Rectal smooth muscle tissue (tissue), 1 donor: ENCODE measurements at regions not wholly inside any gene's neighbourhood (a gene's known extent, or its start where the extent isn't known, plus 50 kb on each side); places are given as distances from the start of the nearest gene placed in this dataset.

Experiments
- H3K27ac ChIP-seq: one replicate; pipeline ENCODE4 v1.7.0; 2013; ENCODE audit warnings: low read depth, low read length, inconsistent platforms
- H3K27me3 ChIP-seq: one replicate; pipeline ENCODE4 v1.7.0; 2013; ENCODE audit warnings: low read length; ENCODE audit not compliant: control insufficient read depth, insufficient read depth
- H3K36me3 ChIP-seq: one replicate; pipeline ENCODE4 v1.7.0; 2013; ENCODE audit warnings: low read length; ENCODE audit not compliant: control insufficient read depth, insufficient read depth
- H3K4me1 ChIP-seq: one replicate; pipeline ENCODE4 v1.7.0; 2013; ENCODE audit warnings: low read length; ENCODE audit not compliant: control insufficient read depth, insufficient read depth
- H3K4me3 ChIP-seq: one replicate; pipeline ENCODE4 v1.7.0; 2013; ENCODE audit warnings: low read length
- H3K9ac ChIP-seq: one replicate; pipeline ENCODE4 v1.7.0; 2013; ENCODE audit warnings: low read length

- Histone ChIP-seq H3K4me3 (no peak overlapping the region), H3K4me1 (no peaks in the 10 kb centered on the region), H3K9ac (no peak overlapping the region), H3K36me3 (no peaks in the 10 kb centered on the region), H3K27ac (no peak overlapping the region), H3K27me3 (no peaks in the 10 kb centered on the region)
Observed at GRCh38 chr3:72633121-72633520, 215.1 kb downstream of the SHQ1 start.

GRCh38 chr3:72632129-72632528, 216.1 kb downstream of the SHQ1 start:
- Histone ChIP-seq H3K27ac (no peak overlapping the region), H3K4me3 (no peak overlapping the region), H3K4me1 (no peaks in the 10 kb centered on the region), H3K9ac (no peak overlapping the region), H3K27me3 (no peaks in the 10 kb centered on the region), H3K36me3 (no peaks in the 10 kb centered on the region)

GRCh38 chr3:72630969-72631344, 217.3 kb downstream of the SHQ1 start:
- no peaks in the 10 kb centered on the region for H3K36me3 ChIP-seq
- no peaks in the 10 kb centered on the region for H3K27me3 ChIP-seq
- no peak overlapping the region for H3K9ac ChIP-seq

GRCh38 chr3:72630327-72630968, 217.8 kb downstream of the SHQ1 start:
- Histone ChIP-seq H3K9ac (no peak overlapping the region), H3K27me3 (no peaks in the 10 kb centered on the region), H3K4me1 (no peaks in the 10 kb centered on the region), H3K36me3 (no peaks in the 10 kb centered on the region), H3K27ac (no peak overlapping the region), H3K4me3 (no peak overlapping the region)

More at GRCh38 chr3:72630969-72631344, 217.3 kb downstream of the SHQ1 start:
- no peak overlapping the region for H3K4me3 ChIP-seq
- H3K4me1 ChIP-seq = no peaks in the 10 kb centered on the region
- H3K27ac ChIP-seq = no peak overlapping the region

- Histone ChIP-seq H3K4me3 (no peak overlapping the region), H3K4me1 (no peaks in the 10 kb centered on the region), H3K36me3 (no peaks in the 10 kb centered on the region), H3K9ac (no peak overlapping the region), H3K27me3 (no peaks in the 10 kb centered on the region), H3K27ac (no peak overlapping the region)
Observed at GRCh38 chr3:72629191-72629631, 219.0 kb downstream of the SHQ1 start.

- no peaks in the 10 kb centered on the region for H3K27me3 ChIP-seq
- H3K36me3 ChIP-seq = no peaks in the 10 kb centered on the region
- H3K9ac ChIP-seq = no peak overlapping the region
- H3K4me3 ChIP-seq = no peak overlapping the region
- H3K4me1 ChIP-seq = no peaks in the 10 kb centered on the region
- H3K27ac ChIP-seq = no peak overlapping the region
Observed at GRCh38 chr3:72628065-72628464, 220.2 kb downstream of the SHQ1 start.

- Histone ChIP-seq H3K36me3 (no peaks in the 10 kb centered on the region), H3K9ac (no peak overlapping the region), H3K27ac (no peak overlapping the region), H3K27me3 (no peaks in the 10 kb centered on the region), H3K4me3 (no peak overlapping the region), H3K4me1 (no peaks in the 10 kb centered on the region)
Observed at GRCh38 chr3:72627271-72627670, 221.0 kb downstream of the SHQ1 start.

- no peak overlapping the region for H3K4me3 ChIP-seq
- no peaks in the 10 kb centered on the region for H3K36me3 ChIP-seq
- H3K27ac ChIP-seq = no peak overlapping the region
- no peaks in the 10 kb centered on the region for H3K27me3 ChIP-seq
- no peaks in the 10 kb centered on the region for H3K4me1 ChIP-seq
- H3K9ac ChIP-seq = no peak overlapping the region
Observed at GRCh38 chr3:72625602-72626337, 222.5 kb downstream of the SHQ1 start.

- H3K4me1 ChIP-seq = no peaks in the 10 kb centered on the region
- no peak overlapping the region for H3K4me3 ChIP-seq
- no peaks in the 10 kb centered on the region for H3K36me3 ChIP-seq
- no peak overlapping the region for H3K9ac ChIP-seq
- no peaks in the 10 kb centered on the region for H3K27me3 ChIP-seq
- no peak overlapping the region for H3K27ac ChIP-seq
Observed at GRCh38 chr3:72624656-72625055, 223.6 kb downstream of the SHQ1 start.

- Histone ChIP-seq H3K27me3 (no peaks in the 10 kb centered on the region), H3K4me3 (no peak overlapping the region), H3K27ac (no peak overlapping the region), H3K36me3 (no peaks in the 10 kb centered on the region), H3K9ac (no peak overlapping the region), H3K4me1 (no peaks in the 10 kb centered on the region)
Observed at GRCh38 chr3:72618739-72619138, 229.5 kb downstream of the SHQ1 start.

- no peaks in the 10 kb centered on the region for H3K4me1 ChIP-seq
- no peak overlapping the region for H3K9ac ChIP-seq
- no peak overlapping the region for H3K27ac ChIP-seq
- no peaks in the 10 kb centered on the region for H3K36me3 ChIP-seq
- H3K4me3 ChIP-seq = no peak overlapping the region
- no peaks in the 10 kb centered on the region for H3K27me3 ChIP-seq
Observed at GRCh38 chr3:72617424-72618024, 230.7 kb downstream of the SHQ1 start.

- Histone ChIP-seq H3K27ac (no peak overlapping the region), H3K36me3 (no peaks in the 10 kb centered on the region), H3K4me3 (no peak overlapping the region), H3K27me3 (no peaks in the 10 kb centered on the region), H3K9ac (no peak overlapping the region), H3K4me1 (no peaks in the 10 kb centered on the region)
Observed at GRCh38 chr3:72615776-72616175, 232.5 kb downstream of the SHQ1 start.
